ENCODE measurements at regions not wholly inside any gene's neighbourhood (a gene's known extent, or its start where the extent isn't known, plus 50 kb on each side); places are given as distances from the start of the nearest gene placed in this dataset.

GRCh38 chr9:87255431-87256155 is 242.1 kb upstream of the DAPK1 start:
- ATAC-seq (no peak), DNase-seq (no peak)
- Mint-ChIP-seq H3K27ac (no peak overlapping the region), H3K36me3 (ENCODE audit: low read depth) (no peaks in the 10 kb centered on the region), H3K4me1 (ENCODE audit: low read depth) (no peaks in the 10 kb centered on the region), H3K4me3 (no peak overlapping the region), H3K9me3 (no peaks in the 10 kb centered on the region), H3K27me3 (peaks cover 3% of the 10 kb centered on the region)
- CTCF ChIA-PET = no interaction called here
- TF ChIP-seq, protein P1, sequence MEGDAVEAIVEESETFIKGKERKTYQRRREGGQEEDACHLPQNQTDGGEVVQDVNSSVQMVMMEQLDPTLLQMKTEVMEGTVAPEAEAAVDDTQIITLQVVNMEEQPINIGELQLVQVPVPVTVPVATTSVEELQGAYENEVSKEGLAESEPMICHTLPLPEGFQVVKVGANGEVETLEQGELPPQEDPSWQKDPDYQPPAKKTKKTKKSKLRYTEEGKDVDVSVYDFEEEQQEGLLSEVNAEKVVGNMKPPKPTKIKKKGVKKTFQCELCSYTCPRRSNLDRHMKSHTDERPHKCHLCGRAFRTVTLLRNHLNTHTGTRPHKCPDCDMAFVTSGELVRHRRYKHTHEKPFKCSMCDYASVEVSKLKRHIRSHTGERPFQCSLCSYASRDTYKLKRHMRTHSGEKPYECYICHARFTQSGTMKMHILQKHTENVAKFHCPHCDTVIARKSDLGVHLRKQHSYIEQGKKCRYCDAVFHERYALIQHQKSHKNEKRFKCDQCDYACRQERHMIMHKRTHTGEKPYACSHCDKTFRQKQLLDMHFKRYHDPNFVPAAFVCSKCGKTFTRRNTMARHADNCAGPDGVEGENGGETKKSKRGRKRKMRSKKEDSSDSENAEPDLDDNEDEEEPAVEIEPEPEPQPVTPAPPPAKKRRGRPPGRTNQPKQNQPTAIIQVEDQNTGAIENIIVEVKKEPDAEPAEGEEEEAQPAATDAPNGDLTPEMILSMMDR (IDR thresholded peaks at IDR 0.05) = no peak
- intact Hi-C loops (cut with micrococcal nuclease) = no loop called here
- POLR2A ChIA-PET = no interaction called here

GRCh38 chr9:87256973-87257372 is 240.7 kb upstream of the DAPK1 start:
- TF ChIP-seq, protein P1 (IDR thresholded peaks at IDR 0.05) = no peak
- H3K27ac Mint-ChIP-seq = no peak overlapping the region
- DNase-seq = no peak
- no peaks in the 10 kb centered on the region for H3K9me3 Mint-ChIP-seq
- no peak for ATAC-seq
- CTCF ChIA-PET = no interaction called here
- POLR2A ChIA-PET = no interaction called here
- no peaks in the 10 kb centered on the region for H3K36me3 Mint-ChIP-seq (ENCODE audit: low read depth)
- H3K4me1 Mint-ChIP-seq (ENCODE audit: low read depth) = no peaks in the 10 kb centered on the region
- intact Hi-C loops (cut with micrococcal nuclease) = no loop called here
- no peak overlapping the region for H3K4me3 Mint-ChIP-seq
- peaks cover 3% of the 10 kb centered on the region for H3K27me3 Mint-ChIP-seq

GRCh38 chr9:87259543-87260518 is 237.8 kb upstream of the DAPK1 start:
- Mint-ChIP-seq H3K4me1 (ENCODE audit: low read depth) (no peaks in the 10 kb centered on the region), H3K36me3 (ENCODE audit: low read depth) (no peaks in the 10 kb centered on the region), H3K4me3 (no peak overlapping the region), H3K27ac (no peak overlapping the region), H3K9me3 (no peaks in the 10 kb centered on the region), H3K27me3 (peaks cover 3% of the 10 kb centered on the region)
- intact Hi-C loops (cut with micrococcal nuclease) = no loop called here
- TF ChIP-seq, protein P1 (IDR thresholded peaks at IDR 0.05) = no peak
- CTCF ChIA-PET = no interaction called here
- POLR2A ChIA-PET = no interaction called here
- ATAC-seq = no peak
- no peak for DNase-seq

- Mint-ChIP-seq H3K36me3 (ENCODE audit: low read depth) (no peaks in the 10 kb centered on the region), H3K9me3 (no peaks in the 10 kb centered on the region), H3K4me1 (ENCODE audit: low read depth) (no peaks in the 10 kb centered on the region), H3K27me3 (peaks cover 4% of the 10 kb centered on the region), H3K4me3 (no peak overlapping the region), H3K27ac (no peak overlapping the region)
- ChIA-PET POLR2A (no interaction called here), CTCF (no interaction called here)
- TF ChIP-seq, protein P1 (IDR thresholded peaks at IDR 0.05) = no peak
- DNase-seq (no peak), ATAC-seq (no peak)
- intact Hi-C loops (cut with micrococcal nuclease) = no loop called here
These were observed 234.4 kb upstream of the DAPK1 start for GRCh38 chr9:87263291-87263690.

DNA sequence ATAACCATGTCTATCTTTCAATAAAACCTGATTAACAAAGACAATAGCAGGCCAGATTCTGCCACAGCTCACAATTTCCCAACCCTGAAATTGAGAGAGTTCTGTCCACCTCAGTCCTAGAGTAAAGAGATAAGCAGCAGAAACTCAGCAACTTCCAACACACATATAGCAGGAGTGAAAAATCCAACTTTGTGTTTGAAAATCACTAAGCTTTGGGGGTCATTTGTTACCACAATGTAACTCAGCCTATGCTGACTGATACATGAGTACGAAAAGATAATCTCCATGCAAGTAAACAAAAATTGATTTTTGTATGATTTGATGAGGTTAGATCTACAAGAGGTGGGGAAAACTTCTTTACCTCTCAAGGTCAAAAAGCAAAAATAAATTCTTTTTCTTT is 231.0 kb upstream of the DAPK1 start:
- Mint-ChIP-seq H3K36me3 (ENCODE audit: low read depth) (no peaks in the 10 kb centered on the region), H3K4me3 (no peak overlapping the region), H3K27ac (no peak overlapping the region), H3K4me1 (ENCODE audit: low read depth) (peaks cover 3% of the 10 kb centered on the region), H3K9me3 (no peaks in the 10 kb centered on the region), H3K27me3 (peaks cover 12% of the 10 kb centered on the region)
- DNase-seq = no peak
- CTCF ChIA-PET = no interaction called here
- POLR2A ChIA-PET = no interaction called here
- intact Hi-C loops (cut with micrococcal nuclease) = no loop called here
- ATAC-seq = no peak
- TF ChIP-seq, protein P1 (IDR thresholded peaks at IDR 0.05) = no peak

All from activated CD8-positive, alpha-beta T cell treated with anti-CD3 and anti-CD28 coated beads for 36 hours (primary cell).